H9 (cell line): ENCODE measurements at regions not wholly inside any gene's neighbourhood (a gene's known extent, or its start where the extent isn't known, plus 50 kb on each side); places are given as distances from the start of the nearest gene placed in this dataset.

Experiments used
- DNase-seq: peaks from one replicate; pipeline ENCODE4 v3.0.0-alpha.2; 2017
- H2AFZ ChIP-seq: one replicate; pipeline ENCODE4 v1.6.1; 2013; ENCODE audit warnings: mild to moderate bottlenecking, low read length, control low read depth, moderate library complexity
- H2AK5ac ChIP-seq: 2 replicates; pipeline ENCODE4 v1.6.1; 2013; ENCODE audit warnings: low read length, control low read depth, mixed read lengths; ENCODE audit not compliant: insufficient read length
- H2BK120ac ChIP-seq: one replicate; pipeline ENCODE4 v1.6.1; 2013; ENCODE audit warnings: low read depth, mild to moderate bottlenecking, low read length, control low read depth, inconsistent platforms; ENCODE audit not compliant: poor library complexity, severe bottlenecking
- H2BK12ac ChIP-seq: 2 replicates; pipeline ENCODE4 v1.6.1; 2013; ENCODE audit warnings: low read length, control low read depth, mixed read lengths, low read depth; ENCODE audit not compliant: insufficient read length
- H2BK15ac ChIP-seq: 2 replicates; pipeline ENCODE4 v1.6.1; 2013; ENCODE audit warnings: low read depth, low read length, control low read depth
- H2BK20ac ChIP-seq: one replicate; pipeline ENCODE4 v1.6.1; 2013; ENCODE audit warnings: low read depth, mild to moderate bottlenecking, low read length, control low read depth, inconsistent platforms; ENCODE audit not compliant: poor library complexity, severe bottlenecking
- H2BK5ac ChIP-seq: 2 replicates; pipeline ENCODE4 v1.6.1; 2013; ENCODE audit warnings: low read length, control low read depth, mixed read lengths; ENCODE audit not compliant: insufficient read length
- H3K14ac ChIP-seq: 2 replicates; pipeline ENCODE4 v1.6.1; 2013; ENCODE audit warnings: low read length, control low read depth; ENCODE audit not compliant: insufficient read depth
- H3K18ac ChIP-seq: 2 replicates; pipeline ENCODE4 v1.6.1; 2013; ENCODE audit warnings: low read depth, mild to moderate bottlenecking, mixed read lengths, low read length, control low read depth; ENCODE audit not compliant: insufficient read length
- H3K23ac ChIP-seq: 2 replicates; pipeline ENCODE4 v1.6.1; 2013; ENCODE audit warnings: low read length, control low read depth, mixed read lengths, low read depth; ENCODE audit not compliant: insufficient read length
- H3K23me2 ChIP-seq: 2 replicates; pipeline ENCODE4 v1.6.1; 2013; ENCODE audit warnings: low read depth, mild to moderate bottlenecking, mixed read lengths, low read length, control low read depth; ENCODE audit not compliant: insufficient read length, poor library complexity, severe bottlenecking
- H3K27ac ChIP-seq: 2 replicates; pipeline ENCODE4 v1.5.1; 2013; ENCODE audit warnings: low read length, control low read depth, mixed read lengths, low read depth; ENCODE audit not compliant: insufficient read length
- H3K27me3 ChIP-seq: 2 replicates; pipeline ENCODE4 v1.6.1; 2013; ENCODE audit warnings: low read length, control low read depth, inconsistent platforms; ENCODE audit not compliant: insufficient read depth
- H3K4ac ChIP-seq: 2 replicates; pipeline ENCODE4 v1.6.1; 2013; ENCODE audit warnings: low read depth, mild to moderate bottlenecking, control low read depth, inconsistent platforms, low read length, moderate library complexity
- H3K4me1 ChIP-seq: 2 replicates; pipeline ENCODE4 v1.6.1; 2013; ENCODE audit warnings: low read length, control low read depth, inconsistent platforms; ENCODE audit not compliant: insufficient read depth
- H3K4me2 ChIP-seq: 2 replicates; pipeline ENCODE4 v1.6.1; 2013; ENCODE audit warnings: low read length, control low read depth, mixed read lengths; ENCODE audit not compliant: insufficient read length, insufficient read depth
- H3K56ac ChIP-seq: 2 replicates; pipeline ENCODE4 v1.6.1; 2013; ENCODE audit warnings: low read depth, mild to moderate bottlenecking, mixed read lengths, low read length, control low read depth; ENCODE audit not compliant: insufficient read length
- H3K79me1 ChIP-seq: 2 replicates; pipeline ENCODE4 v1.6.1; 2013; ENCODE audit warnings: low read depth, mild to moderate bottlenecking, moderate library complexity, low read length, control low read depth, inconsistent platforms; ENCODE audit not compliant: insufficient read depth, poor library complexity, severe bottlenecking
- H3K79me2 ChIP-seq: 2 replicates; pipeline ENCODE4 v1.6.1; 2013; ENCODE audit warnings: low read length, control low read depth, inconsistent platforms; ENCODE audit not compliant: insufficient read depth
- H3K9ac ChIP-seq: 2 replicates; pipeline ENCODE4 v1.6.1; 2013; ENCODE audit warnings: low read length, control low read depth, mixed read lengths; ENCODE audit not compliant: insufficient read length; ENCODE audit errors: extremely low read depth
- H3K9me3 ChIP-seq: one replicate; pipeline ENCODE4 v1.6.1; 2013; ENCODE audit warnings: low read depth, low read length, inconsistent platforms; ENCODE audit not compliant: control insufficient read depth
- H3T11ph ChIP-seq: one replicate; pipeline ENCODE4 v1.6.1; 2013; ENCODE audit warnings: mild to moderate bottlenecking, low read length, control low read depth, inconsistent platforms
- H4K20me1 ChIP-seq: one replicate; pipeline ENCODE4 v1.6.1; 2013; ENCODE audit not compliant: control insufficient read depth, insufficient read length, insufficient read depth
- H4K5ac ChIP-seq: 2 replicates; pipeline ENCODE4 v1.6.1; 2013; ENCODE audit warnings: low read depth, mild to moderate bottlenecking, mixed read lengths, low read length, control low read depth; ENCODE audit not compliant: insufficient read length
- H4K8ac ChIP-seq: replicated peaks from 2 replicates; pipeline ENCODE4 v1.6.1; 2013; ENCODE audit warnings: low read length, control low read depth, mixed read lengths, low read depth; ENCODE audit not compliant: insufficient read length
- H4K91ac ChIP-seq: 2 replicates; pipeline ENCODE4 v1.6.1; 2013; ENCODE audit warnings: low read depth, mild to moderate bottlenecking, moderate library complexity, mixed read lengths, low read length, control low read depth; ENCODE audit not compliant: insufficient read length
- H3K27ac Mint-ChIP-seq, 3 experiments: 2 replicates in 2 of 3; 3 replicates in 1 of 3; pipeline ENCODE4 v1.8.0; 2020 to 2021; ENCODE audit warnings: mixed read lengths in 3 of 3, mild to moderate bottlenecking in 1 of 3, moderate library complexity in 1 of 3
- H3K27me3 Mint-ChIP-seq: 2 replicates; pipeline ENCODE4 v1.8.0; 2021; ENCODE audit warnings: low read depth, mild to moderate bottlenecking, moderate library complexity, mixed read lengths
- H3K36me3 Mint-ChIP-seq, 3 experiments: 2 replicates in 2 of 3; 3 replicates in 1 of 3; pipeline ENCODE4 v1.8.0; 2020 to 2021; ENCODE audit warnings: low read depth in 3 of 3, mixed read lengths in 3 of 3; ENCODE audit not compliant: insufficient read depth in 1 of 3
- H3K4me1 Mint-ChIP-seq, 2 experiments: 2 replicates each; pipeline ENCODE4 v1.8.0; 2020; ENCODE audit warnings: mixed read lengths in 2 of 2
- H3K4me3 Mint-ChIP-seq, 2 experiments: 2 replicates in 1 of 2; 3 replicates in 1 of 2; pipeline ENCODE4 v1.8.0; 2020 to 2021; ENCODE audit warnings: mild to moderate bottlenecking in 2 of 2, mixed read lengths in 2 of 2, moderate library complexity in 1 of 2
- H3K9me3 Mint-ChIP-seq, 2 experiments: 2 replicates in 1 of 2; 3 replicates in 1 of 2; pipeline ENCODE4 v1.8.0; 2020; ENCODE audit warnings: mild to moderate bottlenecking in 2 of 2, mixed read lengths in 2 of 2, moderate library complexity in 1 of 2
- TF ChIP-seq, protein P1 (sequence below): fragments of 200-600 bp; sonication (generic); conservative IDR thresholded peaks from 3 replicates; pipeline ENCODE4 v1.8.0; 2021; ENCODE audit warnings: antibody characterized with exemption, mild to moderate bottlenecking

DNA sequence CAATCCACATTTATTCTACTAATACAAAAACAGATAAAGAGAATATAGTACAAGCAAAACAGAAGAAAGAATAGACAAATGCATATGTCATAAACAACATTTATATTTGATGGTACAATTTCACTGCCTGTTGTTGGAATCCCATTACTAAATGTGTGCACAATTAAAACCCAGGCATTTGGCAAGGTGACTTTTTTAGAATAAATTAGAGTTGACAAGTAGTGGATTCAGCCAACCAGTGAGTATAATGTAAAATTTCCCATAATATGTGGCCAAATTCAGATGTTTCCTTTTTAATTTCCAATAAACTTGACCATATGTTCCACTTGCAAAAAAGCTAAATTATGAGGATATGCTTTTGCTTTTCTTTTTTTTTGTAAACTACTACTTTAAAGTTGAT lies 1578.8 kb downstream of the OLFM4 start:
- Histone ChIP-seq H2BK12ac (no peak overlapping the region), H3K23ac (no peak overlapping the region), H3K4ac (no peak overlapping the region), H3T11ph (no peak overlapping the region), H2AFZ (no peak overlapping the region), H3K56ac (no peak overlapping the region), H2AK5ac (no peak overlapping the region), H3K27ac (no peak overlapping the region), H3K4me2 (no peak overlapping the region), H2BK120ac (no peak overlapping the region), H4K5ac (no peak overlapping the region), H3K79me2 (no peaks in the 10 kb centered on the region), H3K9ac (no peak overlapping the region), H4K20me1 (no peaks in the 10 kb centered on the region), H3K79me1 (no peaks in the 10 kb centered on the region), H2BK20ac (no peak overlapping the region), H3K23me2 (no peaks in the 10 kb centered on the region), H2BK5ac (no peak overlapping the region), H3K27me3 (no peaks in the 10 kb centered on the region), H4K8ac (no peak overlapping the region), H3K14ac (no peak overlapping the region), H3K9me3 (no peaks in the 10 kb centered on the region), H3K18ac (no peak overlapping the region), H4K91ac (no peak overlapping the region), H3K4me1 (no peaks in the 10 kb centered on the region), H2BK15ac (no peak overlapping the region)
- Mint-ChIP-seq H3K27ac (no peak overlapping the region), H3K4me3 (no peak overlapping the region), H3K9me3 (peaks cover 3 to 9% of the 10 kb centered on the region in 2 experiments; a peak in 4 of 5 replicates), H3K4me1 (peaks cover 0 to 8% of the 10 kb centered on the region in 2 experiments; a peak in 3 of 4 replicates), H3K27me3 (no peaks in the 10 kb centered on the region), H3K36me3 (peaks cover 0 to 9% (median 6%) of the 10 kb centered on the region in 3 experiments; a peak in 4 of 7 replicates)
- DNase-seq: no peak
- TF ChIP-seq, protein P1, sequence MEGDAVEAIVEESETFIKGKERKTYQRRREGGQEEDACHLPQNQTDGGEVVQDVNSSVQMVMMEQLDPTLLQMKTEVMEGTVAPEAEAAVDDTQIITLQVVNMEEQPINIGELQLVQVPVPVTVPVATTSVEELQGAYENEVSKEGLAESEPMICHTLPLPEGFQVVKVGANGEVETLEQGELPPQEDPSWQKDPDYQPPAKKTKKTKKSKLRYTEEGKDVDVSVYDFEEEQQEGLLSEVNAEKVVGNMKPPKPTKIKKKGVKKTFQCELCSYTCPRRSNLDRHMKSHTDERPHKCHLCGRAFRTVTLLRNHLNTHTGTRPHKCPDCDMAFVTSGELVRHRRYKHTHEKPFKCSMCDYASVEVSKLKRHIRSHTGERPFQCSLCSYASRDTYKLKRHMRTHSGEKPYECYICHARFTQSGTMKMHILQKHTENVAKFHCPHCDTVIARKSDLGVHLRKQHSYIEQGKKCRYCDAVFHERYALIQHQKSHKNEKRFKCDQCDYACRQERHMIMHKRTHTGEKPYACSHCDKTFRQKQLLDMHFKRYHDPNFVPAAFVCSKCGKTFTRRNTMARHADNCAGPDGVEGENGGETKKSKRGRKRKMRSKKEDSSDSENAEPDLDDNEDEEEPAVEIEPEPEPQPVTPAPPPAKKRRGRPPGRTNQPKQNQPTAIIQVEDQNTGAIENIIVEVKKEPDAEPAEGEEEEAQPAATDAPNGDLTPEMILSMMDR: no peak
